ENCODE measurements at regions not wholly inside any gene's neighbourhood (a gene's known extent, or its start where the extent isn't known, plus 50 kb on each side); places are given as distances from the start of the nearest gene placed in this dataset.

DNA sequence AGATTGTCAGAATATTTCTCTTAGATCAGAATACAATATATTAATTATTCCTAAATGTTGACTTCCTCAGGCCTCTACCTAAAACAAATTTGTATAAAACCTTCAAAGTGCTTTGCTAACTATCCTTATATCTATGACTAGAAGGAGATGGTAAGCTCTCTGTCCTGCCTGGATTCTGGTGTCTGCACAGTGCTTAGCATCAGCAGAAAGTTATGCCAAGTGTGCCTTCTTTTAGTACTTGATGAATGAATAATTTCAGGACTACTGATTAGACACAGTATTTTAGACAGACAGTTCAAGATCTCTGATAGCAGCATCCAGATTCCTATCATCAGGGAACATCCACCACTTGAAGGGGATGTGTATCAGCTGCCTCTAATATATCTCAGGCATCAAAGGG lies 242.4 kb upstream of the TLL1 start:
- no peak for TF ChIP-seq SP1 (IDR thresholded peaks at IDR 0.05; ENCODE audit: low read depth)
- no peak for TF ChIP-seq SRF (IDR thresholded peaks at IDR 0.05; ENCODE audit: low read depth)
- no peak for TF ChIP-seq ZNF274 (IDR thresholded peaks at IDR 0.05; ENCODE audit: low read depth, low read length)
- TF ChIP-seq, protein P1, sequence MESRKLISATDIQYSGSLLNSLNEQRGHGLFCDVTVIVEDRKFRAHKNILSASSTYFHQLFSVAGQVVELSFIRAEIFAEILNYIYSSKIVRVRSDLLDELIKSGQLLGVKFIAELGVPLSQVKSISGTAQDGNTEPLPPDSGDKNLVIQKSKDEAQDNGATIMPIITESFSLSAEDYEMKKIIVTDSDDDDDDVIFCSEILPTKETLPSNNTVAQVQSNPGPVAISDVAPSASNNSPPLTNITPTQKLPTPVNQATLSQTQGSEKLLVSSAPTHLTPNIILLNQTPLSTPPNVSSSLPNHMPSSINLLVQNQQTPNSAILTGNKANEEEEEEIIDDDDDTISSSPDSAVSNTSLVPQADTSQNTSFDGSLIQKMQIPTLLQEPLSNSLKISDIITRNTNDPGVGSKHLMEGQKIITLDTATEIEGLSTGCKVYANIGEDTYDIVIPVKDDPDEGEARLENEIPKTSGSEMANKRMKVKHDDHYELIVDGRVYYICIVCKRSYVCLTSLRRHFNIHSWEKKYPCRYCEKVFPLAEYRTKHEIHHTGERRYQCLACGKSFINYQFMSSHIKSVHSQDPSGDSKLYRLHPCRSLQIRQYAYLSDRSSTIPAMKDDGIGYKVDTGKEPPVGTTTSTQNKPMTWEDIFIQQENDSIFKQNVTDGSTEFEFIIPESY (IDR thresholded peaks at IDR 0.05; ENCODE audit: extremely low read depth, insufficient replicate concordance, low read length), result no peak
- no peak for TF ChIP-seq CEBPB (IDR thresholded peaks at IDR 0.05; ENCODE audit: low read depth)
- BruUV-seq (replicated peaks), result no TSS peak
- Histone ChIP-seq H3K36me3 (ENCODE audit: control insufficient read depth in 1 of 2, insufficient read depth in 2 of 2, low read length in 2 of 2) (no peaks in the 10 kb centered on the region), H3K27me3 (ENCODE audit: insufficient read depth, low read length) (no peaks in the 10 kb centered on the region), H3K27ac (ENCODE audit: low read depth, low read length) (no peak overlapping the region), H3K79me2 (ENCODE audit: insufficient read depth, low read length) (no peaks in the 10 kb centered on the region; the same call in 1 of the 2 replicates), H2AFZ (ENCODE audit: low read depth, low read length, poor library complexity, severe bottlenecking) (no peak overlapping the region), H3K4me3 (replicated peaks in 1 of 2; ENCODE audit: low read depth in 1 of 2, low read length in 2 of 2) (no peak overlapping the region), H3K9ac (ENCODE audit: low read length) (no peak overlapping the region), H3K4me2 (ENCODE audit: low read length) (no peak overlapping the region), H3K4me1 (ENCODE audit: control insufficient read depth in 1 of 2, insufficient read depth in 2 of 2, low read length in 2 of 2) (no peaks in the 10 kb centered on the region), H3K9me2 (ENCODE audit: insufficient read depth) (no peaks in the 10 kb centered on the region; the same call in 1 of the 2 replicates), H4K20me1 (ENCODE audit: insufficient read depth) (no peaks in the 10 kb centered on the region), H3K9me3 (ENCODE audit: control insufficient read depth in 1 of 2, insufficient read depth in 1 of 2, low read depth in 1 of 2, low read length in 2 of 2) (no peaks in the 10 kb centered on the region)
- DNase-seq (ENCODE audit: low read depth, low spot score) (no peak), ATAC-seq (no peak)
- ChIA-PET POLR2A (no interaction called here), RAD21 (ENCODE audit: low non-redundant PET in 1 of 2, low total read pairs in 2 of 2, uncharacterized antibody in 2 of 2, unreplicated experiment in 2 of 2) (no interaction called here), CTCF (no interaction called here)
- intact Hi-C loops (cut with micrococcal nuclease), result no loop called here

DNA sequence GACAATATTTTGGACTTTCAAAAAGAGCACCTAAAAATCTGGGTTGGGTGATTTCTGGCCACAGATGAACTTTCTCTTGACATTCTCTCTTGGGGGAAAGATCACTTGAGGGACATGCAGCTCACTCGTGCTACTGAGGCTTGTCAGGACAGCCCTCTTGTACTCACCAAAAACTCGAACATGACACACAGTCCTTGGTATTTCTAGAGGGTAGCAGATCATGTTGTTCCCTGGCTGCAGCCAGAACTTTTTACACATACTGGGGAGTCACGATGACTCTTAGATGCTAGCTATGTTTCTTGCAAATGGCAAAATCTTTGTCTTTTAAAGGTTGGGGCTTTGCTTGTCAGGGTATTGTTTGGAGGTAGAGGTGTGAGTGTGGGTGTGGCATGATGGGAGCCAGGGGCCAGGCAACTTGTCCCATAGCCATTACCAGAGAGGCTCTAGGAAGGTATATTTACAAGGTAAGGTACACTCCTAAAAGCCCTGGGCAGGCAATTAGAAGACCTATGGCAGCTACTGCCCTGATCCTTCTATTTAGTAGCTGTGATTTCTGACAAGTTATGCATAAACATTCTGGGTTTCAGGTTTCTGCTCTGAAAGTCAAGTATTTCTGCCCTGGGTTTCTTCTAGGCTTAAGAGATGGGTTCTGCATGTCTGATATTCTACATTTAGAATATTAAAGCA lies 241.7 kb upstream of the TLL1 start:
- DNase-seq (ENCODE audit: low read depth, low spot score) (no peak), ATAC-seq (no peak)
- Histone ChIP-seq H3K27ac (ENCODE audit: low read depth, low read length) (no peak overlapping the region), H3K27me3 (ENCODE audit: insufficient read depth, low read length) (no peaks in the 10 kb centered on the region), H3K9me3 (ENCODE audit: control insufficient read depth in 1 of 2, insufficient read depth in 1 of 2, low read depth in 1 of 2, low read length in 2 of 2) (no peaks in the 10 kb centered on the region), H3K4me1 (ENCODE audit: control insufficient read depth in 1 of 2, insufficient read depth in 2 of 2, low read length in 2 of 2) (no peaks in the 10 kb centered on the region), H3K36me3 (ENCODE audit: control insufficient read depth in 1 of 2, insufficient read depth in 2 of 2, low read length in 2 of 2) (no peaks in the 10 kb centered on the region), H2AFZ (ENCODE audit: low read depth, low read length, poor library complexity, severe bottlenecking) (no peak overlapping the region), H3K4me3 (replicated peaks in 1 of 2; ENCODE audit: low read depth in 1 of 2, low read length in 2 of 2) (no peak overlapping the region), H3K4me2 (ENCODE audit: low read length) (no peak overlapping the region), H3K9me2 (ENCODE audit: insufficient read depth) (no peaks in the 10 kb centered on the region; the same call in 1 of the 2 replicates), H3K79me2 (ENCODE audit: insufficient read depth, low read length) (no peaks in the 10 kb centered on the region; the same call in 1 of the 2 replicates), H3K9ac (ENCODE audit: low read length) (no peak overlapping the region), H4K20me1 (ENCODE audit: insufficient read depth) (no peaks in the 10 kb centered on the region)
- intact Hi-C loops (cut with micrococcal nuclease), result no loop called here
- RAD21 ChIA-PET (ENCODE audit: low non-redundant PET in 1 of 2, low total read pairs in 2 of 2, uncharacterized antibody in 2 of 2, unreplicated experiment in 2 of 2), result no interaction called here
- POLR2A ChIA-PET, result no interaction called here
- CTCF ChIA-PET, result no interaction called here
- no TSS peak for BruUV-seq (replicated peaks)
- no peak for TF ChIP-seq REST (IDR thresholded peaks at IDR 0.05; ENCODE audit: low read depth)
- no peak for TF ChIP-seq POLR2A (IDR thresholded peaks at IDR 0.05; ENCODE audit: borderline replicate concordance, extremely low read depth, insufficient read depth, insufficient read length)
- no peak for TF ChIP-seq TCF7L2 (IDR thresholded peaks at IDR 0.05; ENCODE audit: borderline replicate concordance, extremely low read depth, insufficient read depth, insufficient read length)
- no peak for TF ChIP-seq FOSL1 (IDR thresholded peaks at IDR 0.05; ENCODE audit: low read depth)
- TF ChIP-seq POLR2AphosphoS5 (IDR thresholded peaks at IDR 0.05; ENCODE audit: low read depth, low read length), result no peak
- no peak for TF ChIP-seq YY1 (IDR thresholded peaks at IDR 0.05; ENCODE audit: extremely low read depth, insufficient replicate concordance, low read depth, low read length)
- no peak for TF ChIP-seq SRF (IDR thresholded peaks at IDR 0.05; ENCODE audit: low read depth)
- TF ChIP-seq, protein P2, sequence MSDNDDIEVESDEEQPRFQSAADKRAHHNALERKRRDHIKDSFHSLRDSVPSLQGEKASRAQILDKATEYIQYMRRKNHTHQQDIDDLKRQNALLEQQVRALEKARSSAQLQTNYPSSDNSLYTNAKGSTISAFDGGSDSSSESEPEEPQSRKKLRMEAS (IDR thresholded peaks at IDR 0.05), result no peak
- TF ChIP-seq RAD21 (IDR thresholded peaks at IDR 0.05; ENCODE audit: low read depth), result no peak
- no peak for TF ChIP-seq EZH2phosphoT487 (IDR thresholded peaks at IDR 0.05; ENCODE audit: borderline replicate concordance)
